IPS-15b (cell line): ENCODE measurements at regions not wholly inside any gene's neighbourhood (a gene's known extent, or its start where the extent isn't known, plus 50 kb on each side); places are given as distances from the start of the nearest gene placed in this dataset.
"Not testable (repeated sequence)": the region's sequence is repeated elsewhere in the genome, so short reads cannot be mapped to it uniquely, and the experiment has no call there.

Experiments used
- H3K27me3 ChIP-seq: one replicate; pipeline ENCODE4 v1.6.1; 2013; ENCODE audit warnings: low read length; ENCODE audit not compliant: control insufficient read depth, insufficient read depth
- H3K36me3 ChIP-seq: one replicate; pipeline ENCODE4 v1.6.1; 2013; ENCODE audit warnings: low read length; ENCODE audit not compliant: control insufficient read depth, insufficient read depth
- H3K4me1 ChIP-seq: one replicate; pipeline ENCODE4 v1.6.1; 2013; ENCODE audit warnings: mild to moderate bottlenecking, low read length; ENCODE audit not compliant: control insufficient read depth, insufficient read depth
- H3K4me3 ChIP-seq: one replicate; pipeline ENCODE4 v1.5.1; 2013; ENCODE audit warnings: low read depth, low read length
- H3K9ac ChIP-seq: one replicate; pipeline ENCODE4 v1.6.1; 2013; ENCODE audit warnings: low read depth, mild to moderate bottlenecking, low read length
- H3K9me3 ChIP-seq: one replicate; pipeline ENCODE4 v1.6.1; 2013; ENCODE audit warnings: mild to moderate bottlenecking, low read length; ENCODE audit not compliant: control insufficient read depth, insufficient read depth

GRCh38 chrX:817759-818300 is 187.2 kb downstream of the SHOX start:
- Histone ChIP-seq H3K9me3 (no peaks in the 10 kb centered on the region), H3K4me3 (no peak overlapping the region), H3K4me1 (no peaks in the 10 kb centered on the region), H3K9ac (no peak overlapping the region), H3K36me3 (peaks cover 2% of the 10 kb centered on the region), H3K27me3 (no peaks in the 10 kb centered on the region)

GRCh38 chrX:817147-817546 is 186.6 kb downstream of the SHOX start:
- H3K27me3 ChIP-seq, H3K36me3 ChIP-seq, H3K9ac ChIP-seq, H3K9me3 ChIP-seq, H3K4me1 ChIP-seq, H3K4me3 ChIP-seq: not testable (repeated sequence)

DNA sequence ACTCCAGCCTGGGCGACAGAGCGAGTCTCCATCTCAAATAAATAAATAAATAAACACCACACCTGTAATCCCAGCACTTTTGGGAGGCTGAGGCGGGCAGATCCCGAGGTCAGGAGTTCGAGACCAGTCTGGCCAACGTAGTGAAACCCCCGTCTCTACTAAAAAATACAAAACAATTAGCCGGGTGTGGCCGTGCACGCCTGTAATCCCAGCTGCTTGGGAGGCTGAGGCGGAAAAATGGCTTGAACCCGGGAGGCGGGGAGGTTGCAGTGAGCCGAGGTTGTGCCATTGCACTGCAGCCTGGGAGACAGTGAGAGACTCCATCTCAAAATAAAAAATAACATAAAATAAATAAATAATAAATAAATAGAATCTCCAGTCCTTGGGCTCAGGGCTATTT is 185.8 kb downstream of the SHOX start:
- Histone ChIP-seq H3K9me3 (no peaks in the 10 kb centered on the region), H3K4me3 (no peak overlapping the region), H3K36me3 (peaks cover 1% of the 10 kb centered on the region), H3K4me1 (no peaks in the 10 kb centered on the region), H3K9ac (no peak overlapping the region), H3K27me3 (no peaks in the 10 kb centered on the region)

DNA sequence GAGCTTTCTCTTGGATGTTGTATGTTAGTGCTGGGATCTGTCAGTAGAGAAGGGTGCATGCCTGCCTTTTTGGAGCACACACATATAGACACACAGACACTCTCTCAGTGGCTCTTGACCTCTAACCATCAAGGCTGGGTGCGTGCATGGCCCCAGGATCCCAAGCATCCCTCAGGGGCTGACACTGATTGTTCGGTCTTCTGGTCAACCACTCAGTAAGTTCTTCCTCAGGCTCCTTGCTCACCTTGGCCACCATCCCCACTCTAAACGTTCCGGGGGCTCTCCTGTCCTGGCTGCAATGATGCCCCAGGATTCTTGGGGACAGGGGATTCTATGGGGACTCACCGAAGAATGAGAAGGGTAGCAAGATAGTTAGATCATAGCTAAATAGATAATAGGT is 179.6 kb downstream of the SHOX start:
- Histone ChIP-seq H3K36me3 (no peaks in the 10 kb centered on the region), H3K27me3 (no peaks in the 10 kb centered on the region), H3K4me3 (no peak overlapping the region), H3K9ac (no peak overlapping the region), H3K4me1 (peaks cover 6% of the 10 kb centered on the region), H3K9me3 (no peaks in the 10 kb centered on the region)

- no peak overlapping the region for H3K4me3 ChIP-seq
- H3K36me3 ChIP-seq: no peaks in the 10 kb centered on the region
- H3K9ac ChIP-seq: no peak overlapping the region
- H3K4me1 ChIP-seq: peaks cover 6% of the 10 kb centered on the region
- no peaks in the 10 kb centered on the region for H3K27me3 ChIP-seq
- H3K9me3 ChIP-seq: no peaks in the 10 kb centered on the region
These were observed 178.5 kb downstream of the SHOX start for GRCh38 chrX:809081-809480.

GRCh38 chrX:806586-806985 is 176.0 kb downstream of the SHOX start:
- H3K9ac ChIP-seq: no peak overlapping the region

DNA sequence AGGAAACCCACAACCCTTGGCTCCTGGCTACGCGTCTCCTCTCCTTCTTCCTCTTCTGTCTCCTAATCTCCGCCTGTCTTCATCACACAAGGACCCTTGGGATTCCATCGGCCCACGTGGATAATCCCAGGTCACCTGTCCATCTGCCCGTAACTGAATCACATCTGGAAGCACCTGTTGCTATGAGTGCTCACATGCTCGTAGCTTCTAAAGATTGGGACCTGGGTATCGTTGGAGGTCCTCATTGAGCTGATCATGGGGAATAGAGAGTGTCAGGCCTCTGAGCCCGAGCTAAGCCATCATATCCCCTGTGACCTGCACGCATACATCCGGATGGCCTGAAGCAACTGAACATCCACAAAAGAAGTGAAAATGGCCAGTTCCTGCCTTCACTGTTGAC is 175.4 kb downstream of the SHOX start:
- no peak overlapping the region for H3K4me3 ChIP-seq
- peaks cover 6% of the 10 kb centered on the region for H3K4me1 ChIP-seq
- no peak overlapping the region for H3K9ac ChIP-seq
- no peaks in the 10 kb centered on the region for H3K36me3 ChIP-seq
- H3K9me3 ChIP-seq: no peaks in the 10 kb centered on the region
- no peaks in the 10 kb centered on the region for H3K27me3 ChIP-seq

More at GRCh38 chrX:806586-806985, 176.0 kb downstream of the SHOX start:
- Histone ChIP-seq H3K4me1 (peaks cover 6% of the 10 kb centered on the region), H3K27me3 (no peaks in the 10 kb centered on the region), H3K9me3 (no peaks in the 10 kb centered on the region), H3K4me3 (no peak overlapping the region), H3K36me3 (no peaks in the 10 kb centered on the region)

DNA sequence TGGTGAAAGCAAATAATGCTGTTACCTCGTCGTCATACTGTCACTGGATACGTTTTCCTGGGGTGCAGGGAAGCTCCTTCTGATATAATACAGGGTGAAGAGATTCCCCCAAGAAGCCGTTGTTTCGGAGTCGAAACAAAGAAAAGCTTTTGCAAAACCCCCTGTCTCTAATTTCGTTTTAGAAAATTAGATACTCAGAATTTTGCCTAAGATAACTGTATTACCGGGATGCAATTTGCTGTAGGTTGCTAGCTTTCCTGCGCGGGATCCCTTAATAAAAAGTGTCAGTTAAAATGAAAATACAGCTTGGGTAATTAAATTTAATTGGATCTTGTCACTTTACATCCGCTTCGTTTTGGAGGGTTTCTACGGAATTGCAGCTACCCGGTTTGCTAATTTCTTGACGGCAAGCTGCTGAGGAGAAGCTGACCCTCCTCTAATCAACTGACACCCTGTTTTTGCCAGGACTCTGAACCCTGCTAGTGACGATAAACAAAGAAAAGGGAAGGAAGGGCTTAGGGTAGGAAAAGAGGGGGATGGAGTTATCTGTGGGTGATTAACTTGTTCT is 174.6 kb downstream of the SHOX start:
- H3K9ac ChIP-seq: no peak overlapping the region
- H3K36me3 ChIP-seq: no peaks in the 10 kb centered on the region
- H3K27me3 ChIP-seq: no peaks in the 10 kb centered on the region
- peaks cover 6% of the 10 kb centered on the region for H3K4me1 ChIP-seq
- H3K9me3 ChIP-seq: no peaks in the 10 kb centered on the region
- H3K4me3 ChIP-seq: no peak overlapping the region

- H3K4me1 ChIP-seq: peaks cover 6% of the 10 kb centered on the region
- no peaks in the 10 kb centered on the region for H3K36me3 ChIP-seq
- H3K27me3 ChIP-seq: no peaks in the 10 kb centered on the region
These were observed 172.3 kb downstream of the SHOX start for GRCh38 chrX:802846-803245.

GRCh38 chrX:799808-800207 is 169.2 kb downstream of the SHOX start:
- no peaks in the 10 kb centered on the region for H3K27me3 ChIP-seq
- H3K4me1 ChIP-seq: no peaks in the 10 kb centered on the region
- H3K9ac ChIP-seq: no peak overlapping the region
- no peak overlapping the region for H3K4me3 ChIP-seq
- no peaks in the 10 kb centered on the region for H3K36me3 ChIP-seq
- H3K9me3 ChIP-seq: no peaks in the 10 kb centered on the region

More at GRCh38 chrX:802846-803245, 172.3 kb downstream of the SHOX start:
- no peaks in the 10 kb centered on the region for H3K9me3 ChIP-seq
- no peak overlapping the region for H3K4me3 ChIP-seq
- no peak overlapping the region for H3K9ac ChIP-seq

- H3K4me3 ChIP-seq: no peak overlapping the region
- peaks cover 10% of the 10 kb centered on the region for H3K4me1 ChIP-seq
- H3K9me3 ChIP-seq: no peaks in the 10 kb centered on the region
- no peaks in the 10 kb centered on the region for H3K36me3 ChIP-seq
- H3K9ac ChIP-seq: no peak overlapping the region
- no peaks in the 10 kb centered on the region for H3K27me3 ChIP-seq
These were observed 163.7 kb downstream of the SHOX start for GRCh38 chrX:794311-794710.

- Histone ChIP-seq H3K4me3 (no peak overlapping the region), H3K4me1 (peaks cover 13% of the 10 kb centered on the region), H3K36me3 (no peaks in the 10 kb centered on the region), H3K27me3 (no peaks in the 10 kb centered on the region), H3K9ac (no peak overlapping the region), H3K9me3 (no peaks in the 10 kb centered on the region)
These were observed 162.7 kb downstream of the SHOX start for GRCh38 chrX:793216-793770.
